ENCODE measurements at regions not wholly inside any gene's neighbourhood (a gene's known extent, or its start where the extent isn't known, plus 50 kb on each side); places are given as distances from the start of the nearest gene placed in this dataset.
A peak's percentile ranks its signal among the peaks of the same experiment; 100 is the strongest.
"Not testable (repeated sequence)": the region's sequence is repeated elsewhere in the genome, so short reads cannot be mapped to it uniquely, and the experiment has no call there.

DNA sequence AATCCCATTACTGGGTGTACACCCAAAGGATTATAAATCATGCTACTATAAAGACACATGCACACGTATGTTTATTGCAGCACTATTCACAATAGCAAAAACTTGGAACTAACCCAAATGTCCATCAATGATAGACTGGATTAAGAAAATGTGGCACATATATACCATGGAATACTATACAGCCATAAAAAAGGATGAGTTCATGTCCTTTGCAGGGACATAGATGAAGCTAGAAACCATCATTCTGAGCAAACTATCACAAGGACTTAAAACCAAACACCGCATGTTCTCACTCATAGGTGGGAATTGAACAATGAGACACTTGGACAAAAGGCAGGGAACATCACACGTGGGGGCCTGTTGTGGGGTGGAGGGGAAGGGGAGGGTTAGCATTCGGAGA is 76.8 kb upstream of the RREB1 start:
- in situ Hi-C loops (cut with HindIII; ENCODE audit: low pct_unique_long_range_greater_than_20kb, low sequenced_read_pairs); DNase-seq (ENCODE audit: low read depth): not testable (repeated sequence)

DNA sequence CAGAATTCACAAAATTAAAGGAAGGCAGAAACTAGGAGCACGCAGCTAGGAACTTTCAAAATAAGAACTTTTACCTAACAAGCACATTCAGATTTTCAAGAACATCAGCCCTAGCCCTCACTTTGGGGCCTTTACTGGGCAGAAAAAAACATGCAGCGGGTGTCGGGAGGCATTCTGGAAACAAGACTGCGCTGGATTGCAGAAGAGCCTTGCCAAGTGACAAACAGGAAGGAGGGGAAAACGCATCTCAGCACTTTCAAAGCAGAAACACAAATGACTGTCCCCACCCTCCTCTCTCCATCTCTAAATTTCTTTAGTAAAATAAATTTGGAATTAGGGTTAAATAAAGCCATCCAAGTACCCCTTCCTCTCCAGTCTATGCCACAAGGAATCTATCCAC is 74.6 kb upstream of the RREB1 start:
- DNase-seq (ENCODE audit: low read depth): no peak
- in situ Hi-C loops (cut with HindIII; ENCODE audit: low pct_unique_long_range_greater_than_20kb, low sequenced_read_pairs): no loop called here

DNA sequence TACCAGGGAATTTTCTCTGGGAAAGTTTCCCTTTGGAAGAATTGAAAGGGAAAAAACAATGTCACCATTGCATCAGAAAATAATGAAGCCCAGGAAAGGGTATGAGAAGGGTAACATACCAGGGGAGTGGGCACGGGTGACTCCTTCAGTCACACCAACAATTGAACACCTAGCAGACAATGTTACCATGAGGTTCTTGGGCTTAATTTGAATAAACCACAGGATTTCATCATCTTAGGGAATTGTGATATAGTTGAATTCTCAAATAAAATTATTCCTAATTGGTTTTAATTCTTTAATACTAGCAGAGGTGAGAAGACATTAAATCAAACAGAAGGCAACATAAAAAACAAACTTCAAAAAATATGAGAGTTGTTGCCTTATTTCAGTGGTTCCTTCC is 73.7 kb upstream of the RREB1 start:
- DNase-seq (ENCODE audit: low read depth): no peak
- in situ Hi-C loops (cut with HindIII; ENCODE audit: low pct_unique_long_range_greater_than_20kb, low sequenced_read_pairs): no loop called here

GRCh38 chr6:7035837-7036249 is 71.9 kb upstream of the RREB1 start:
- DNase-seq (ENCODE audit: low read depth): no peak
- in situ Hi-C loops (cut with HindIII; ENCODE audit: low pct_unique_long_range_greater_than_20kb, low sequenced_read_pairs): no loop called here

DNA sequence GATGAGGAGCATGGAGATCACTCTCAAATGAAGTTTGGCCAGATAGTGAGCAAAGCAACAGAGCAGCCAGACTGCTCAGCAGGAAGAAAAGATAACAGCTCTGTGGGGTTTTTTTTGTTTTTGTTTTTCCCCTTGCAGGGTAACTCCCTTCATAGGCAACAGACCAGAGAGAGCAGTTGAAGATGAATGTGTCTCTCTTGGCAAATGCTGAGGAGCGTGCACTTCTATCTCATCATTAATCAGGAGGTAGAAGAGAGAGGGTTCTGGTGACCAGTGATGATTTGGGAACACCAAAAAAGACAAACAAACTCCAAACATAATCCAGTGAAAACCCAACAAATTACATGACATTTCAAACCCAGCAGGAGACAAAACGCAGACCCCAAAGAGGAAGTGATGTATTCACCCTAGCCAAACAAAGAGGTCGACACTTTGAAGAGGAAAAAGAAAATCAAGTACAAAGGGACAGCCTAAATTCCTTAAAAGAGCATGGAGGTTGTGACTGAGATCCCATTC is 66.2 kb upstream of the RREB1 start:
- no peak for DNase-seq (ENCODE audit: low read depth)
- in situ Hi-C loops (cut with HindIII; ENCODE audit: low pct_unique_long_range_greater_than_20kb, low sequenced_read_pairs): no loop called here

DNA sequence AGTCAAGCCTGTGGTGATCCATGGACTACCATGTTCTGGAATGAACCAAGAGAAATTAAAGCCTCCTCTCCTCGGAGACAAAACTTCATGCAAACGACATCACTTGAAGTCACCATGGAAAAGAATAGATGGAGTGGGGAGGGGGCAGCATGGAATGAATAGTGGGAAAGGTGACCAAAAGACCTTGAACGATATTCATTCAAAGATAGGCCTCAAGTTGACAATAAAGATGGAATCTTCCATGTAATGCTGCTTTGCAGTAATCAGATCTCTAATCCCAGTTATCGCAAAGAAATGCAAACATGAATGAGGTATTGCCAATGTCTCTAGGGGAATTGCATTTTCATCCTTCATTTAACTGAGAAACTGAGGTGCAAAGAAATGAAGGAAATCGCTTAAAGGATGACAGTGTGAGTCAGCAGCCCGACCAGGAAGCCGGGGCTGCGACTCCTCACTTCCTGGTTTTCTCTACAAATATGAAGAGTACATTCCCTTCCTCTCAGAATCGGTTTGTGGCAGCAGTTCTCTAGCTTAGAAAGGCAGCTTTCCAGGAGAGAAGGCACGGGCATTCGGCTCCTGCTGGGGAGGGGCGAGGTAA is 65.6 kb upstream of the RREB1 start:
- DNase-seq (ENCODE audit: low read depth): no peak
- in situ Hi-C loops (cut with HindIII; ENCODE audit: low pct_unique_long_range_greater_than_20kb, low sequenced_read_pairs): no loop called here

DNA sequence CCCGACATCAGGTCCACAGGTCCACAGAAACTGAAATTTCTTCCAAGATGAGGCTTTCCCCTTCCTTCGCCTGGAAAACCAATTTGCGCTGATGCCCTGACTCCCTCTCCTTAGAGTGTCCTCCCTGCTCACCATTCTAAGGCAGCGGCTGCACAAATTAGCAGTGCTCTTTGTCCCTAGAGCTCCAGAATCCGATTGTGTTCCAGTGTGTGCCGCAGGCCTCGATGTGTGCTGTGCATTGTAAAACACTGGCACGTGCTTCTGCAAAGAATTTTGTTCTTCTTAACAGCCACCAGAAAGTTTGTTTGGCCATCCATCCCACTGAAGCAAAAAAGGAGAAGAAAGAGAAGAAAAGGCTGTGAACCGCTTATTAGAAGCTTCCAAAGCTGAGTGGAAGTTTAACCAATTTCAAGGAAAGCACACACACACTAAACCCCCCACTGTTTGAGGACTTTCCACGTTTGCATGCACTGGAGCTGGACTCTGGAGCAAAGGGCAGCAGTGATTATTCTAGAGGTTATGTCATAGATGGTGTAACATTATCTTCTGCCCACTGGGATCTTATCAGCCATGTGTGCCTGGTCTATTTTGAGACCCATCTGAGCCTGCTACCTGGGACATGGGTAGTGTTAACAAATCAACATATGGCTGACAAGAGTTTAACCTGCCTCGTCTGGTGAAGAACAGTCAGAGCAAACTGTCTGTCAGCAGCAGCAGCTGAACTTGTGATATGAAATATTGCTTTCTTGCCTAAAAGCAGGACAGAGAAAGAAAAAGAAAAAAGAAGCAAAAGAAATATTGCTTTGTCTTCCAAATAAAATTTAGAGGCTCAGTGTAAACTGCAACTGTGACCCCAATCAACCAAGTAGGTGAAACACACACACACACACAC is 64.9 kb upstream of the RREB1 start:
- in situ Hi-C loops (cut with HindIII; ENCODE audit: low pct_unique_long_range_greater_than_20kb, low sequenced_read_pairs): no loop called here
- no peak for DNase-seq (ENCODE audit: low read depth)

DNA sequence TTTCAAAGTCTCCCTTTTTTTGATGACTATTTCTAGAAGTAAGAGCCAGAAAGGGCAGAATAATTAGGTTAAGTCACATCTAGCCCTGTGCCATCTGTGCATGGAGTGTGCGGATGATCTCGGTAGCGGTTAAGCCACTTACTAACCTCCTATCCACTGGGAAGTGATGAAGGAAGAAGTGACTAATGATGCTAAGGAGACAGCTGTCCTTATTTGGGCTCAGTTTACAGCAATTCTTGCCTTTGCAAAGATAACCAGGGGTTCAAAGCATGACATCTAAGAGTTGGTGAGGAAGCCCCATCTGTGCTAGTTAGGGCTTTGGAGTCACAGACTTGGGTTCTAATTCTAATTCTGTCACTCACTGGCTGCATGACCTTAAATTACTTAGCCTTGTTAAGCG is 62.4 kb upstream of the RREB1 start:
- no peak for DNase-seq (ENCODE audit: low read depth)
- in situ Hi-C loops (cut with HindIII; ENCODE audit: low pct_unique_long_range_greater_than_20kb, low sequenced_read_pairs): no loop called here

DNA sequence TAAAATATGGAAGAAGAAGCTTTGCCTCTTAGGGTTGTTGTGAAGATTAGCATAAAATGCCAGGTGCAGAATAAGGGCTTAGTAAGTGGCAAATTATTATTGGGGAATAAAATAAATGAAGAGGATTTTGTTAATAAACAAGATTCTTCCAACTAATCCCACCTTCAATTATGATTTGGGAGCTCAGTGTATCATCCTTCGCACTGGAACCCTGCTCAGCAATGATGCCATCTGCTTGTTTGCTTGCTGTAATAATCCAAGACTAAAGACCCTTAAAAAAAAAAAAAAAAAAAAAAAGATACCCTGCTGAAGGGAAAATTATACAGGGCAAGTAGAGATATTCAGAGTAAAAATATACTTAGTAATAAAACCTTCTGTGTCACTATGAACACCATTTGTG is 62.0 kb upstream of the RREB1 start:
- in situ Hi-C loops (cut with HindIII; ENCODE audit: low pct_unique_long_range_greater_than_20kb, low sequenced_read_pairs): no loop called here
- DNase-seq (ENCODE audit: low read depth): no peak

DNA sequence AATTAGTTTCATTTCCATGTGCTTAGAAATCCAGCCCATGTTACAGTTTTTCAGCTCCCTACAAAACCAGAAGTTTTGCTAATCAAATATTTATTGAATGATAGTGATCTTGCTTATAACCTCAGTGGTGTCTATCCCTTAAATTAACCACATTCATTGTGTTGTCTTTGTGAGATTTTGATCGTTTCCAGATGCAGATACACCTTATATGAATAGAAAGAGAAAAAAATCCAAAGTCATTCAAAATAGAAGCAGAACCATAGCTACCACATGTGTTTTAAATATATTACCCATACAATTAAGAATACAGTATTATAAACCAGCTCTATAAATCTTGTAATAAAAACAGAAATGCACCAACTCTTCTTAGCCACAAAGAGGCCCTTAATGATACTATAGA is 60.6 kb upstream of the RREB1 start:
- no peak for DNase-seq (ENCODE audit: low read depth)
- in situ Hi-C loops (cut with HindIII; ENCODE audit: low pct_unique_long_range_greater_than_20kb, low sequenced_read_pairs): no loop called here

GRCh38 chr6:7047966-7048365 is 59.8 kb upstream of the RREB1 start:
- no peak for DNase-seq (ENCODE audit: low read depth)
- in situ Hi-C loops (cut with HindIII; ENCODE audit: low pct_unique_long_range_greater_than_20kb, low sequenced_read_pairs): no loop called here

DNA sequence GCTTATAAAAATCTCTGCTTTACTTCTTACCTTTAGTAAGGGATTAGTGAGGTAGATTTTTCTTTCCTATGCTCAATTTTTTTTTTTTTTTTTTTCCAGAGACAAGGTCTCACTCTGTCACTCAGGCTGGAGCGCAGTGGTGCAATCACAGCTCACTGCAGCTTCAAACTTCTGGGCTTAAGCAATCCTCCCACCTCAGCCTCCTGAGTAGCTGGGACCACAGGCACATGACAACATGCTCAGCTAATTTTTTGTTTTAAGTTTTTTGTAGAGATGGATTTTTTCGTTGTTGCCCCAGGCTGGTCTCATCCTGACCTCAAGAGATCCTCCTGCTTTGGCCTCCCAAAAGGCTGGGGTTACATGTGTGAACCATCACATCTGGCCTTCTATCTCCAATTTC is 58.9 kb upstream of the RREB1 start:
- DNase-seq (ENCODE audit: low read depth): no peak
- in situ Hi-C loops (cut with HindIII; ENCODE audit: low pct_unique_long_range_greater_than_20kb, low sequenced_read_pairs): no loop called here

DNA sequence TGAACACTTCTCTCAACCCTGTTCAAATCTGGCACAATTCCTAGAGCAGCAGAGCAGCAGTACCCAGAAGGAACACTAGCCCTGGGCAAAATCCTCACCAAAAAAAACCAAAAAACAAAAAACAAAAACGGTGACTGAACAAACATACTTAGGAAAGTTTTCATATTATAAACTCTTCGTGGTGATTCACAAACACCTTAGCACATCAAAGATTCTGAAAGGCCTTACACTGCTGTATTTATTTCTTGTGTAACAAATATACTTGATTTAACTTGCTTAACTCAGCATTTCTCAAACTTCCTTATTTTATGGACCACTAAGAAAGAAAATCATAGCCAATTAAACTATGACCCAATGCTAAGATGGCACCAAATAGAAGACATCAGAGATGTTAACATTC is 57.8 kb upstream of the RREB1 start:
- DNase-seq (ENCODE audit: low read depth): no peak
- in situ Hi-C loops (cut with HindIII; ENCODE audit: low pct_unique_long_range_greater_than_20kb, low sequenced_read_pairs): no loop called here

DNA sequence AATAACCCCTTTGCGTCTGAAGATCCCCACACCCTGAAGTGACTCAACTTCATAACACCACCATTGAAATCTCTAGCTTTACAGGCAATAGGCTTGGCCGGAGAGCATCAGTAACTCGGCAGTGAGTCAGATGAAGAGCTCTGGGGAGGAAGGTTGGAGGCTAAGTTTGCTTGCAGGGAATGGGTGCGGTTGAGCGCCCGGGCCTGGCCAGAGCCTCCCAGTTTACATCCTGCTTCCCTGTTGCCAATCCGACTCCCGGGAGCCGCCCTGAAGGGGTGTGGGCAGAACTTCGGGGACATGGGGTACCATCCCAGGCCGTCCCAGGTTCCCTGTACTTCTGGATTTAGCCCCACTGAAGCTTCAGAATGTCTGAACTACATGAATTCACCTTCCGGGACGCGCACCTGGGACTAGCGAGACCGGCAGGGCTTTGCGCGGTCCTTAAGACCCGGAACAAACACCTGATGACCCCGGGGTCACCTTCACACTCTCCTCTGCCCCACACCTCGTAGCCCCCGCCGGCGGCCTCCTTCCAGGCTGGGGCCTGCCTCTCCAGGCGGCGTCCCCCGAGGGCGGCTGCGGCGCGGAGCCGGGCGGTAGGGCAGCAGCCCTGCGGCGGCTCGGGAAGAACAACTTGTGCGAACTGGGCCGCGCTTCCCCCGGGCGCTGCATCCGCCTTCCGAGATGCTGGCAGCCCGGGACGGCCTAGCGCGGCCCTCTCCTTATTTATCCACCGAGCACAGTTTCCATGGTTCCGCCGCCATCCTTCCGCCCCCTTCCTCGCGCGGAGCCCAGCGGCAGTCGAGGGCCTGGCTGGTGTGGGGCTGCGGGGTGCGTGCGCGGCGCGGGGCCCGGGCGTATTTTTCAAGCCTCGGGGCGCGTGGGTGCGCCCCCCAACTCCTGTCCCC is 56.6 kb upstream of the RREB1 start:
- in situ Hi-C loops (cut with HindIII; ENCODE audit: low pct_unique_long_range_greater_than_20kb, low sequenced_read_pairs): no loop called here
- DNase-seq (ENCODE audit: low read depth): peak; percentile 73

GRCh38 chr6:7051780-7052442 is 55.9 kb upstream of the RREB1 start:
- no peak for DNase-seq (ENCODE audit: low read depth)
- in situ Hi-C loops (cut with HindIII; ENCODE audit: low pct_unique_long_range_greater_than_20kb, low sequenced_read_pairs): no loop called here

DNA sequence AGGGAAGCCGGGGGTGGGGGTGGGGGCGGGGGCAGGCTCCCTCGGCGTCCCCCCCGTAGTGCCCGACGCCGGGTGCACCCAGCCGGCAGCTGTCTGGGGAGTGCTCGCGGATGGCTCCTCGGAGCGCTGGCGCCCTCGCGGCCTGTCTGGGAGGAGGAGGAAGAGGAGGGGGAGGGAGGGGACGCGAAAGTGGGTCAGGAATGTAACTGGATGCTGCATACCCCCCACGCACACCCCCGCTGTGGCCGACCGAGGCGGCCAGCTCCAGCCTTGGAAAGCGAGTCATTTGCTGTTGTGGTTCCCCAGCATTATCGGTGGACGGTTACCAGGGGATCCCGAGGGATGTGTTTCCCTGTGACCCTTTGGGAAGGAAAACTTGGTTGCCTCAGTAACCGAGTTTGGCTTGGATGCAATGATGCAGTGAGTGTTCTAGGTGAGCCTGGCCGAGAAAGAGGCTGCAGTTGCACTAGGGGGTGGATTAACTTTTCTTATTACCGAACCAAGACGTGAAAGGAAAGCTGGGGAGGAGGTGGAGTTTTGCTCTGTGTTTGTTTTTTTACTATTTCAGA is 55.2 kb upstream of the RREB1 start:
- in situ Hi-C loops (cut with HindIII; ENCODE audit: low pct_unique_long_range_greater_than_20kb, low sequenced_read_pairs): no loop called here
- DNase-seq (ENCODE audit: low read depth): no peak

DNA sequence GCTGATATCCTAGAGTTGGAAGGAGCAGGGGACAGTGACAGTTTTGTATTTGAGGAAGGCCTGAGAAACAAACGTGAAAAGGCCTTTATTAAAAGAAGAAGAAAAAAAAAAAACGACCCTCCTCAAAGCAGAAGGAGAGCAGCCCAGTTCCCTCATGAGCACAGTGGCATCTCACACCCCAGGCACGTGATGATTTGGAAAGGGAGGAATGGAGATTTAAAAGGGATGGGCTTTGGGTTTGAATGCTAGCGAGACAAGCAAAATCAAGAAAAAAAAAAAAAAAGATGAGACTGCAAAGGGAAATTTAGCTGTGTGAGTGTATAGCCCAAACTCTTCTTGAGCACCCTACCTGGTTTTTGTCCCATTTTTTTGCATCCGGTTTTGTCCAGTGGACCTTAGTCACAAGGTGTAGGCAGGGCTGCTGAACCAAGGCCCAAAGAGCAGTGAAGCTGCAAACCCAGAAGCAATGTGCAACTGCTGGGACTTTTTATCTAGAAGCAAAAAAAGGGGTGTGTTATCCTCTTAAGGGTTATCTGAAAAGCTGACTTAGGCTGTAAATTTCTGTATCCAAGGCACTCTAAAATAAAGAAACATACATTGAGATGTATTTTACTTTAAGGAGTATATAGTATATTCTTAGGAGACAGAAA is 54.5 kb upstream of the RREB1 start:
- no peak for DNase-seq (ENCODE audit: low read depth)
- in situ Hi-C loops (cut with HindIII; ENCODE audit: low pct_unique_long_range_greater_than_20kb, low sequenced_read_pairs): no loop called here
